Mesodermal cell (in vitro differentiated cells): ENCODE measurements at regions not wholly inside any gene's neighbourhood (a gene's known extent, or its start where the extent isn't known, plus 50 kb on each side); places are given as distances from the start of the nearest gene placed in this dataset.

Experiments
- H3K27ac ChIP-seq: 2 replicates; pipeline ENCODE4 v1.7.0; 2013; ENCODE audit warnings: mild to moderate bottlenecking, low read depth, low read length, moderate library complexity; ENCODE audit not compliant: severe bottlenecking
- H3K36me3 ChIP-seq: 2 replicates; pipeline ENCODE4 v1.7.1; 2013; ENCODE audit warnings: mild to moderate bottlenecking, low read length, moderate library complexity; ENCODE audit not compliant: control insufficient read depth, insufficient read depth
- H3K4me1 ChIP-seq: one replicate; pipeline ENCODE4 v1.7.1; 2013; ENCODE audit warnings: mild to moderate bottlenecking, low read length; ENCODE audit not compliant: insufficient read depth, control insufficient read depth, poor library complexity, severe bottlenecking
- H3K4me3 ChIP-seq: 2 replicates; pipeline ENCODE4 v1.7.0; 2013; ENCODE audit warnings: low read length, control low read depth, mild to moderate bottlenecking; ENCODE audit not compliant: insufficient read depth, poor library complexity, severe bottlenecking; ENCODE audit errors: extremely low read depth
- H3K9me3 ChIP-seq: 2 replicates; pipeline ENCODE4 v1.7.1; 2013; ENCODE audit warnings: mild to moderate bottlenecking, low read length, moderate library complexity; ENCODE audit not compliant: control insufficient read depth
- WGBS, 2 experiments: methylation state at CpG; one replicate each; pipeline ENCODE4 v1.1.5; 2013; ENCODE audit warnings: missing lambda C conversion rate in 2 of 2; ENCODE audit not compliant: insufficient coverage in 2 of 2; 5-methylcytosine and 5-hydroxymethylcytosine counted together

DNA sequence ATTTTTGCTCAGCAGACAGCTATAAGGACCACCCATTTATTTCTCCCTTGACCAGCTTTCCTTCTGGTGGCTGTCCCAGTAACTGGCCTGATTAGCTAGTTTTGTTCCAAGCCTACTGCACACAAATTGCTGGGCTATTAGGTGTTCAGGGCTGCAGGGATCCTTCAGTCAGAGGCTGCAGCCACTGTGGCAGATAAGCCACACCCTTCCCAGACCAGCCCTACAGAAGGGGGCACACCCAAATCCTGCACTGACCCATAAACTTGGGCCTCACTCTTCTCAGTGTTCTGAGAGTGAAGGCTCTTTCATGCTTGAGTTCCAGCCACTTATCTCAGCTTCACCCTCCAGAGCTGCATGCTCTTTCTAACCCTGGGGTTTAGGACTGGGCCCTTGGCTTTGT, 200.0 kb downstream of the AASDHPPT start:
- H3K4me1 ChIP-seq, result no peaks in the 10 kb centered on the region
- no peaks in the 10 kb centered on the region for H3K36me3 ChIP-seq
- H3K27ac ChIP-seq, result no peak overlapping the region
- no peaks in the 10 kb centered on the region for H3K9me3 ChIP-seq
- H3K4me3 ChIP-seq, result no peak overlapping the region

DNA sequence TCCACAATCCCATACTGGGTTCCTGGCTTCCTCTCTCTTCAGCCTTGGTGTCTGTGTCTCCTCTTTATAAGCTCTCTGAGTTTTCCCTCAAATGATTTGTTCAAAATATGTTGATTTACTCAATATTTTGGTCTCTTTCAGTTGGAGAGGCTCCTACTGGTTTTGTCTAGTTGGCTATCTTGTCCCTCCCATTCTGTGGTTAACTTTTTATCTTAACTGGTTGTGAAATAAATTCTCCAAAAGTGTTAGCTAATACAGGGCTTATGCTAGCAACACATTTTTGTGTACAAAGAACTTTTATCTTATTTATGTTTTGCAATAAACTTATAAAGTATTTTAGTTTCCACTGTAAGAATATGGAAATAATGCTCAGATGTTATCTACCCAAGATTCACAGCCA, 200.9 kb downstream of the AASDHPPT start:
- H3K27ac ChIP-seq, result no peak overlapping the region
- H3K9me3 ChIP-seq, result no peaks in the 10 kb centered on the region
- H3K36me3 ChIP-seq, result no peaks in the 10 kb centered on the region
- no peak overlapping the region for H3K4me3 ChIP-seq
- no peaks in the 10 kb centered on the region for H3K4me1 ChIP-seq

DNA sequence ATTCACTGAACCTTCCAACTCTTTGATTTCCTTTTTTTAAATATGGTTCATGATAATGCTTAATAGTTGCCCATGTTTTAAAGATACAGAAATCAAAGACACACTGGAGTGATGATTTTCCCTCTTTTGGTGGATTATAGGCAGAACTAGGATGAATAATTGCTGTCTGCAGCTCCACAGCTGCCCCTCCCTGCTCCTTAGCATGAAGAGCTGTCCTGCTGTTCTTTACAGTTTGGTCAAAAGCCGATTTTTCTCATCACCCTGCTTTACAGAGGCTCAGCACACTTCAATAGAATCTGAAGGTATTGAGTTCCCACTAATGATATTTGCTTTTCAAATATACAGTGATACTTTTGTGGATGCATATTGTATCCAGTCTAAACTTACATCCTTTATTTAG, 202.6 kb downstream of the AASDHPPT start:
- Histone ChIP-seq H3K4me1 (no peaks in the 10 kb centered on the region), H3K36me3 (no peaks in the 10 kb centered on the region), H3K9me3 (no peaks in the 10 kb centered on the region), H3K27ac (no peak overlapping the region), H3K4me3 (no peak overlapping the region)
- WGBS, 2 experiments, result no CpG with 5 or more reads among the region's 1 CpG

DNA sequence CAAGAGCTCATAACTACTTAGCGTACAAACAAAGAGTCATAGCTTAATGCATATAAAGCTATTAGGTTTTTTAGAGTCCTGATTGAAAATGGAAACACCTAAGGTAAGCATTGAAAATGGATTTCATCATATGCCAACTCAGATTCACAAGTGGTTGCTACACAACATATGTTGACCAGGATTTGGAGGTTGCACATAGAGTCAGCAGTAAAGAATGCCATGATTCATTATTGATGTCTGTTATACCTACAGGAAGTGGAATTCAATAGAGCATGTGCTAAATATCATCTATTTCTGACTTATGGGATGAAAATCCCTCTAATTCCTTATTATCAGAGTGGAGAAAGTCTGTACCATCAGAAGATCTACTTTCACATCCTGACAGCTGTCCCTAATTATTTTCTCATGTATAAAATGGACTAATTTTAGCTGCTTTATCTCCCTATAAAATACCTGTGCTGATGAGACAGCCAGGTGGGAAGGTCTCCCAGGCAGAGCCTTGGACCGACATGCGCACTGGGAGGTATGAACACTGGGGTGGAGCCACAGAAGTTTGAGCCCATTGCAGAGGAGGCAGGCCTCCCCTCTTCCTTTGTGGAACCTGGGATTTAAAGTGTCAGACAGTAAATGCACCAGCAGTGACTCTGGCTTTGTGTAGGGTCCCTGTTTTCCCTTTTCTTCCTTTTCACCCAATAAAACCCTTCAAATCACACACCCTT, 204.2 kb downstream of the AASDHPPT start:
- no peaks in the 10 kb centered on the region for H3K36me3 ChIP-seq
- H3K4me3 ChIP-seq, result no peak overlapping the region
- WGBS, 2 experiments, result 100% methylated on average over 1 to 2 of the region's 3 CpGs
- H3K27ac ChIP-seq, result no peak overlapping the region
- H3K9me3 ChIP-seq, result no peaks in the 10 kb centered on the region
- no peaks in the 10 kb centered on the region for H3K4me1 ChIP-seq

DNA sequence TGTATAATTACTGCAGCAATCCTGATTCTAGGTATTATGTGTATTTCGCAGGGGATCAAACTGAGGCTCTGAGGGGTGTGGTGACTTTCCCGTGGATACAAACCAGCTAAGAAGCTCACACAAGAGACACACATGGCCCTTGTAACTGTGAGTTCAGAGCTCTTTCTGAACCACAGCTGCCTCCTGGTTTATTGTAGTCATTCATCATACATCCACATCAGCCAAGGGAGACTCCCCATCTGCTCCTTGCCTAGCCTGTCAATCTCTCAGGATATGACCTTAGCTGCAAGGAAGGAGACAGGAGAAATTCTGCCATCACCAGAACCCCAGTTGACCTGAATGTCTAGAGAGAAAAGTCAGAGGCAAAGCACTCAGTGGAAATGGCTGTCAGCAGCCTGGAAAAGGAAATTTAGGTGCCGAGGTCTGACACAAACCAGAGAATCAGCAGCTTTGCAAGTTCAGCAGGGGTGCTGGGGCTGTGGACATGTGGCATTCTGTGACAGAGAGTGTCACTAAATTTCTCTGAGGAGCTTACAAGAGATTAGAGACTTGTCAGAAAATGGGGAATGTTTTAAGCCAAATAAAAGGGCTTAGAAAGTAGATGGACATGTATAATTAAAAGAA, 209.5 kb downstream of the AASDHPPT start:
- no peak overlapping the region for H3K4me3 ChIP-seq
- H3K27ac ChIP-seq, result peak overlapping the region; percentile 2
- no peaks in the 10 kb centered on the region for H3K9me3 ChIP-seq
- H3K36me3 ChIP-seq, result no peaks in the 10 kb centered on the region
- no peaks in the 10 kb centered on the region for H3K4me1 ChIP-seq
- 27 to 55% methylated on average over 1 to 2 of the region's 3 CpGs for WGBS, 2 experiments

- Histone ChIP-seq H3K36me3 (no peaks in the 10 kb centered on the region), H3K27ac (no peak overlapping the region), H3K4me3 (no peak overlapping the region), H3K4me1 (no peaks in the 10 kb centered on the region), H3K9me3 (no peaks in the 10 kb centered on the region)
- 93 to 94% methylated on average over 2 of the region's 3 CpGs for WGBS, 2 experiments
Measured at GRCh38 chr11:106288057-106288456, 210.6 kb downstream of the AASDHPPT start.

GRCh38 chr11:106288822-106289387, 211.4 kb downstream of the AASDHPPT start:
- no peaks in the 10 kb centered on the region for H3K9me3 ChIP-seq
- no peaks in the 10 kb centered on the region for H3K36me3 ChIP-seq
- WGBS, 2 experiments, result 67 to 83% methylated on average over 1 of the region's 1 CpG

DNA sequence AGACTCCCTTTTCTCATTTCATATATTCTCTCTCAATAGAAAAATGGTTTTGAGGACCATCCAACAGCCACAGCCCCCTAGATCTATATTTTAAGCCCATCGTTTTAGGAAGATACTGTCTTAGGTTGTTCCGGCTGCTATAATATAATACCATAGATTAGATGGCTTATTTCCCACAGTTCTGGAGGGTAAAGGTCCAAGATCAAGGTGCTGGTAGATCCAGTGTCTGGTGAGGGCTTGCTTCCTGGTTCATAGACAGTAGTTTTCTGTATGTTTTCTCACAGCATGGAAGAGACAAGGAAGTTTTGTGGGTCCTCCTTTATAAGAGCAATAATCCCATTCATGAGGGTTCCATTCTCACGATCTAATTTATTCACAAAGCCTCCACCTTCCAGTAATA, 215.1 kb downstream of the AASDHPPT start:
- WGBS, 2 experiments, result 100% methylated on average over 1 of the region's 3 CpGs

More at GRCh38 chr11:106288822-106289387, 211.4 kb downstream of the AASDHPPT start:
- no peak overlapping the region for H3K4me3 ChIP-seq
- no peaks in the 10 kb centered on the region for H3K4me1 ChIP-seq
- H3K27ac ChIP-seq, result no peak overlapping the region

GRCh38 chr11:106295974-106296373, 218.5 kb downstream of the AASDHPPT start:
- no peak overlapping the region for H3K4me3 ChIP-seq

More for the DNA sequence above, 215.1 kb downstream of the AASDHPPT start:
- H3K4me1 ChIP-seq, result no peaks in the 10 kb centered on the region
- H3K4me3 ChIP-seq, result no peak overlapping the region
- H3K27ac ChIP-seq, result no peak overlapping the region
- no peaks in the 10 kb centered on the region for H3K9me3 ChIP-seq
- no peaks in the 10 kb centered on the region for H3K36me3 ChIP-seq

GRCh38 chr11:106302416-106302815, 225.0 kb downstream of the AASDHPPT start:
- Histone ChIP-seq H3K9me3 (peaks cover 24% of the 10 kb centered on the region), H3K4me1 (no peaks in the 10 kb centered on the region), H3K36me3 (no peaks in the 10 kb centered on the region), H3K27ac (no peak overlapping the region), H3K4me3 (no peak overlapping the region)
- WGBS, 2 experiments, result 60 to 70% methylated on average over 1 of the region's 2 CpGs

More at GRCh38 chr11:106295974-106296373, 218.5 kb downstream of the AASDHPPT start:
- Histone ChIP-seq H3K36me3 (no peaks in the 10 kb centered on the region), H3K9me3 (peaks cover 3% of the 10 kb centered on the region), H3K27ac (no peak overlapping the region), H3K4me1 (no peaks in the 10 kb centered on the region)

GRCh38 chr11:106304274-106304673, 226.8 kb downstream of the AASDHPPT start:
- H3K9me3 ChIP-seq, result peaks cover 21% of the 10 kb centered on the region
- no peak overlapping the region for H3K4me3 ChIP-seq
- no peaks in the 10 kb centered on the region for H3K4me1 ChIP-seq
- H3K36me3 ChIP-seq, result no peaks in the 10 kb centered on the region
- H3K27ac ChIP-seq, result no peak overlapping the region
